GM12878 (cell line): ENCODE measurements at regions not wholly inside any gene's neighbourhood (a gene's known extent, or its start where the extent isn't known, plus 50 kb on each side); places are given as distances from the start of the nearest gene placed in this dataset.

Experiments used
- ATAC-seq: fragments of 200-7000 bp; cut with Tn5 transposase; 3 replicates; pipeline ENCODE4 v1.9.1; 2020; ENCODE audit warnings: mild to moderate bottlenecking, moderate library complexity
- BruUV-seq: library from RNA; stranded (reverse); fragments of 400-500 nt; replicated peaks from 2 replicates; lab custom pipeline; 2021; lab: Mats Ljungman, UMichigan
- CTCF ChIA-PET: fragments of 300-600 bp; sonication (Branson Sonifier 250); formaldehyde crosslinking; extraction: SDS; loops from one replicate; lab custom pipeline; 2021; ENCODE audit warnings: inconsistent platforms; lab: Yijun Ruan, JAX
- POLR2A ChIA-PET: fragments of 350-600 bp; formaldehyde crosslinking; extraction: SDS; loops from one replicate; lab custom pipeline; 2021; ENCODE audit warnings: inconsistent platforms; lab: Charles Lee
- RAD21 ChIA-PET: fragments of 300-600 bp; sonication (Branson Sonifier 250); formaldehyde crosslinking; loops from one replicate; lab custom pipeline; 2023; ENCODE audit warnings: antibody characterized with exemption; ENCODE audit not compliant: unreplicated experiment; lab: Charles Lee
- SMC1A ChIA-PET: fragments of 300-600 bp; sonication (Branson Sonifier 250); formaldehyde crosslinking; loops from one replicate; lab custom pipeline; 2023; ENCODE audit not compliant: unreplicated experiment, uncharacterized antibody; lab: Charles Lee
- DNase-seq: peaks from one replicate; pipeline ENCODE4 v3.0.0-alpha.2; 2011; ENCODE audit warnings: low read depth, low spot score
- FAIRE-seq: peaks from 3 replicates; lab custom pipeline; 2011; peaks lifted over from hg19 to GRCh38; lab: Jason Lieb, UNC
- H2AFZ ChIP-seq: 2 replicates; pipeline ENCODE4 v1.6.0; 2011; ENCODE audit warnings: low read depth, low read length, control low read depth; ENCODE audit not compliant: control insufficient read depth
- H3K27ac ChIP-seq: 2 replicates; pipeline ENCODE4 v1.5.1; 2011; ENCODE audit warnings: control low read depth; ENCODE audit not compliant: control insufficient read depth, insufficient read depth
- H3K27me3 ChIP-seq, 2 experiments: replicated peaks in 1 of 2; 2 replicates each; pipeline versions ENCODE4 v1.6.0 to v1.6.1; 2011; ENCODE audit warnings: low read length in 1 of 2; ENCODE audit not compliant: control insufficient read depth in 2 of 2, insufficient read depth in 2 of 2
- H3K36me3 ChIP-seq, 2 experiments: 2 replicates each; pipeline ENCODE4 v1.5.1; 2011; ENCODE audit warnings: low read length in 1 of 2; ENCODE audit not compliant: control insufficient read depth in 2 of 2, insufficient read depth in 2 of 2
- H3K4me1 ChIP-seq: 2 replicates; pipeline ENCODE4 v1.6.1; 2011; ENCODE audit warnings: mild to moderate bottlenecking, low read length, moderate library complexity, mixed read lengths; ENCODE audit not compliant: control insufficient read depth, insufficient read depth
- H3K4me2 ChIP-seq: 2 replicates; pipeline ENCODE4 v1.6.0; 2011; ENCODE audit warnings: control low read depth; ENCODE audit not compliant: control insufficient read depth, insufficient read depth
- H3K4me3 ChIP-seq: fragments of 200-600 bp; sonication (generic); 2 replicates; pipeline ENCODE4 v1.5.1; 2016
- H3K79me2 ChIP-seq: 2 replicates; pipeline ENCODE4 v1.6.0; 2011; ENCODE audit warnings: low read length; ENCODE audit not compliant: control insufficient read depth, insufficient read depth
- H3K9ac ChIP-seq: 2 replicates; pipeline ENCODE4 v1.8.0; 2011; ENCODE audit warnings: low read length, control low read depth, mixed read lengths; ENCODE audit not compliant: control insufficient read depth, insufficient read depth
- H3K9me3 ChIP-seq: replicated peaks from 3 replicates; pipeline ENCODE4 v1.5.1; 2011; ENCODE audit warnings: mild to moderate bottlenecking, low read length; ENCODE audit not compliant: control insufficient read depth, insufficient read depth
- H4K20me1 ChIP-seq: 2 replicates; pipeline ENCODE4 v1.6.0; 2011; ENCODE audit not compliant: control insufficient read depth, insufficient read depth
- BRCA1 ChIP-seq: IDR thresholded peaks from 2 replicates; pipeline ENCODE4 v1.6.1; 2011; ENCODE audit warnings: low read depth, low read length, improper control_type of control experiment
- CBFB ChIP-seq: IDR thresholded peaks from 2 replicates; pipeline ENCODE4 v1.6.1; 2016; ENCODE audit warnings: antibody characterized with exemption, low read depth
- CEBPB ChIP-seq, 2 experiments: fragments of 150-350 bp in 1 of 2; IDR thresholded peaks; 2 replicates each; pipeline ENCODE4 v1.6.1; 2012 to 2014; ENCODE audit warnings: low read depth in 2 of 2, low read length in 2 of 2, borderline replicate concordance in 1 of 2, inconsistent platforms in 1 of 2
- IKZF2 ChIP-seq, 2 experiments: fragments of 450-650 bp; IDR thresholded peaks; 2 replicates each; pipeline ENCODE4 v1.6.1; 2017; ENCODE audit warnings: mild to moderate bottlenecking in 2 of 2, moderate library complexity in 2 of 2
- POLR2AphosphoS5 ChIP-seq: IDR thresholded peaks from 2 replicates; pipeline ENCODE4 v1.6.1; 2011; ENCODE audit warnings: mild to moderate bottlenecking, low read length, inconsistent platforms
- SIN3A ChIP-seq: IDR thresholded peaks from 2 replicates; pipeline ENCODE4 v1.6.1; 2012; ENCODE audit warnings: low read depth, low read length, improper control_type of control experiment
- WGBS: methylation state at CpG from one replicate; pipeline ENCODE4 v1.1.6; 2016; ENCODE audit warnings: low lambda C conversion rate; ENCODE audit not compliant: insufficient replicate concordance, insufficient coverage; ENCODE audit errors: missing lambda C conversion rate; 5-methylcytosine and 5-hydroxymethylcytosine counted together
- in situ Hi-C: fragments of 300-500 bp; cut with MboI; formaldehyde crosslinking; loops from 9 replicates; pipeline ENCODE4 v1.14.3; 2018; ENCODE audit warnings: mixed read lengths
- intact Hi-C: fragments of 100-400 bp; cut with micrococcal nuclease; formaldehyde crosslinking; loops from one replicate; pipeline ENCODE4 v1.14.2; 2022; ENCODE audit not compliant: unreplicated experiment

DNA sequence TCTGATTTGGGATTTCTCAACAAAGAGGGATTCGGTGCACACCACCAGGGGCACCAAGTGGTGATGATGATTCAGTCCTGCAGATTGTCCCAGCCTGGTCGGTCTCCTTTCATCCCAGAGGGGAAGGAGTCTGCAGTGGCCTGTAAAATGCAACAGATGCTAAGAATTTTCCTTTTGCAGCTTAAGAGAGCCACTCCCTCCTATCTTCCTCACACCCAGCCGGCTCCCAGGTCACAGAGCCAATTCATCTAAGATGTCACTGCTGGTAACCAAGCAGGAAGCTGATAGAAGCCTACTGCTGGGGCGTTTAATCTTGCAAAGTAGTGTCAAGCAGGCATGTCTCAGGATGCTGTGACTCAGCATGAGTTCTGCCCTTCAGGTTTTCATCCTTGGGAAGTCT, 203.8 kb upstream of the LRFN2 start:
- ChIA-PET RAD21 (no interaction called here), CTCF (interaction anchor here (1.1 kb wide), 1 partner anchor 12 kb away, joined by 3 read pairs; no protein-coding TSS in a partner anchor), SMC1A (no interaction called here), POLR2A (no interaction called here)
- H3K27me3 ChIP-seq: 0 out of 4 replicates have a peak, but pooled peaks cover 0 to 4% of the 10 kb centered on the region in 2 experiments
- H3K9me3 ChIP-seq: no peaks in the 10 kb centered on the region
- no peak for TF ChIP-seq BRCA1
- TF ChIP-seq POLR2AphosphoS5: no peak
- TF ChIP-seq CEBPB (IDR thresholded peaks at IDR 0.05; ENCODE audit: borderline replicate concordance in 1 of 2, low read depth in 2 of 2, low read length in 2 of 2): no peak
- TF ChIP-seq CBFB: no peak
- H3K27ac ChIP-seq: no peak overlapping the region
- 13% methylated on average over 4 of the region's 4 CpGs for WGBS
- DNase-seq: no peak
- H3K36me3 ChIP-seq: no peaks in the 10 kb centered on the region
- no peaks in the 10 kb centered on the region for H3K79me2 ChIP-seq
- BruUV-seq: no TSS peak
- in situ Hi-C loops (no loop called here), intact Hi-C loops (no loop called here)
- H3K4me2 ChIP-seq: no peak overlapping the region
- H3K4me3 ChIP-seq: no peak overlapping the region
- H3K4me1 ChIP-seq: peaks cover 11% of the 10 kb centered on the region
- H3K9ac ChIP-seq: no peak overlapping the region
- no peaks in the 10 kb centered on the region for H4K20me1 ChIP-seq
- no peak for ATAC-seq
- no peak for FAIRE-seq
- H2AFZ ChIP-seq: no peak overlapping the region

DNA sequence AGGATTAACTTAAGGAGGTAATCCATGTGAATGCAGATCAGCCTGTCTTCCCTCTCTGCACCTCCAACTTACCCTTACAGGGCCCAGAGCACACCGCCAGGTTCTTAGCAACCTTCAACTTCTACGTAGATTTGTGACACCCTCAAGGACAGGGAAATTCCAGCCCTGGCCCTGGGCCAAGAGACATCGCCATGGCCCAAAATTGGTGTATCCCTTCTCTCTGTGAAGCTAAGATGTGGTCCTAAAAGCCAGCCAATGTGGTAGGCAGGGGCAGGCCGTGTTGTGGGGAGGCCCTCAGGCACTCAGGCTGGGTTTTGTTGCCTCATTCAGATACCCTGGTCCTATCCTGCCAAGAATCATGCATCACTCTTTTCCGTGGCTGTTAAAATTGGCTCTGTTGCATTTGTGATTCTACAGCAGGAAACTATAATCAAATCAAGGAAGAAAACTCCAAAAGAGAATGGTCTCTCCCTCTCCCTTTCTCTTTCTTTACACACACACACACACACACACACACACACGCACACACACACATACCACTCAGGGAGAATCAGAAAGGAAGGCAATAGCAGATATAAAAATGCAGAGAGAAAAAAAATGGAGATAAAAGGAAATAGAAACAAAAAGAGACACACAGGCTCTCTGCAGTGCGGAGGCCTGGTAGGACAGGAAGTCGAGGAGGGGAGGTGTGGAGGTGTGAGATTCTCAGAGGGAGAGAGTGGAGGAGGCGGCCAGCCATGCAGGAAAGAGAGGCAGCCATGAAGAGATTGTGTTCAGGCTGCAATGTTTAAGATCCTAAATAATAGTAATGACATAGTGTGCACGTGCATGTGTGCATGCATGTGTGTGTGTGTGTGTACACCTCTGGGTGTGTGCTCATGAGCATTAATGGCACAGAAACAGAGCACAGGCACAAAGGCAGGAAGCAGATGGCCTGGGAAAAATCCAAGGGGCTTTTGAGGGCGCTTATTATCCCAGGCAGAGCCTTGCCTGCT, 201.8 kb upstream of the LRFN2 start:
- FAIRE-seq (no peak), ATAC-seq (peak; percentile 49; the same call in 2 of the 3 replicates), DNase-seq (no peak)
- WGBS: 22% methylated on average over 11 of the region's 11 CpGs
- SMC1A ChIA-PET: no interaction called here
- peaks cover 11% of the 10 kb centered on the region for H3K4me1 ChIP-seq
- POLR2A ChIA-PET: no interaction called here
- intact Hi-C loops: no loop called here
- no peak overlapping the region for H3K4me3 ChIP-seq
- H3K36me3 ChIP-seq: no peaks in the 10 kb centered on the region
- no peak overlapping the region for H3K9ac ChIP-seq
- CTCF ChIA-PET: no interaction called here
- no peaks in the 10 kb centered on the region for H3K79me2 ChIP-seq
- TF ChIP-seq SIN3A (no peak), IKZF2 (IDR thresholded peaks at IDR 0.05) (peak in 1 of 2 experiments; percentile 19; a peak in 1 of 4 replicates)
- TF ChIP-seq, all 136 proteins: peak for 1
- Histone ChIP-seq H3K9me3 (no peaks in the 10 kb centered on the region), H3K27ac (no peak overlapping the region), H3K4me2 (no peak overlapping the region), H4K20me1 (no peaks in the 10 kb centered on the region), H3K27me3 (0 out of 4 replicates have a peak, but pooled peaks cover 0 to 2% of the 10 kb centered on the region in 2 experiments), H2AFZ (peak overlapping the region; percentile 57)
- in situ Hi-C loops: no loop called here
- RAD21 ChIA-PET: no interaction called here
- no TSS peak for BruUV-seq
